Osteoblast (primary cell): ENCODE measurements at regions not wholly inside any gene's neighbourhood (a gene's known extent, or its start where the extent isn't known, plus 50 kb on each side); places are given as distances from the start of the nearest gene placed in this dataset.
A peak's percentile ranks its signal among the peaks of the same experiment; 100 is the strongest.

Source experiments
- DNase-seq: peaks from one replicate; pipeline ENCODE4 v3.0.0; 2011; ENCODE audit warnings: low spot score, mixed read lengths; ENCODE audit not compliant: insufficient read length; ENCODE audit errors: missing footprints
- H2AFZ ChIP-seq: 2 replicates; pipeline ENCODE4 v1.6.0; 2011; ENCODE audit warnings: mild to moderate bottlenecking, low read length
- H3K27ac ChIP-seq: 2 replicates; pipeline ENCODE4 v1.5.1; 2011; ENCODE audit warnings: mild to moderate bottlenecking, low read depth, low read length, moderate library complexity
- H3K27me3 ChIP-seq: 2 replicates; pipeline ENCODE4 v1.6.0; 2012; ENCODE audit warnings: mild to moderate bottlenecking, control low read depth, inconsistent platforms, low read length, moderate library complexity; ENCODE audit not compliant: insufficient read depth
- H3K36me3 ChIP-seq: 2 replicates; pipeline ENCODE4 v1.5.1; 2011; ENCODE audit warnings: mild to moderate bottlenecking, low read length, control low read depth, moderate library complexity; ENCODE audit not compliant: insufficient read depth
- H3K4me1 ChIP-seq: 2 replicates; pipeline ENCODE4 v1.5.1; 2011; ENCODE audit warnings: mild to moderate bottlenecking, low read length, control low read depth, moderate library complexity; ENCODE audit not compliant: insufficient read depth
- H3K4me2 ChIP-seq: 2 replicates; pipeline ENCODE4 v1.6.0; 2011; ENCODE audit warnings: mild to moderate bottlenecking, low read length; ENCODE audit not compliant: insufficient read depth
- H3K4me3 ChIP-seq: fragments of 200-600 bp; sonication (generic); 3 replicates; pipeline ENCODE4 v1.5.1; 2012; ENCODE audit warnings: mild to moderate bottlenecking, low read length, inconsistent platforms; ENCODE audit not compliant: insufficient read depth
- H3K79me2 ChIP-seq: 2 replicates; pipeline ENCODE4 v1.6.0; 2012; ENCODE audit warnings: mild to moderate bottlenecking, low read length, control low read depth, inconsistent platforms; ENCODE audit not compliant: insufficient read depth
- H3K9me3 ChIP-seq: 2 replicates; pipeline ENCODE4 v1.5.1; 2011; ENCODE audit warnings: low read depth, low read length, control low read depth
- H4K20me1 ChIP-seq: 2 replicates; pipeline ENCODE4 v1.6.0; 2012; ENCODE audit warnings: mild to moderate bottlenecking, low read length, control low read depth; ENCODE audit not compliant: insufficient read depth
- CTCF ChIP-seq: IDR thresholded peaks from 2 replicates; pipeline ENCODE4 v1.5.1; 2011; ENCODE audit warnings: mild to moderate bottlenecking, low read depth, low read length, moderate library complexity; ENCODE audit errors: extremely low read depth

- no peak for TF ChIP-seq CTCF
- no peak for DNase-seq
Measured at GRCh38 chr11:26194881-26195280, 137.0 kb upstream of the ANO3 start.

GRCh38 chr11:26198532-26199096 lies 133.3 kb upstream of the ANO3 start:
- Histone ChIP-seq H3K4me2 (no peak overlapping the region), H3K79me2 (no peaks in the 10 kb centered on the region), H3K4me3 (no peak overlapping the region), H3K27me3 (no peaks in the 10 kb centered on the region), H3K4me1 (peaks cover 8% of the 10 kb centered on the region), H2AFZ (no peak overlapping the region), H3K9me3 (no peaks in the 10 kb centered on the region), H3K27ac (no peak overlapping the region), H3K36me3 (no peaks in the 10 kb centered on the region), H4K20me1 (no peaks in the 10 kb centered on the region)
- no peak for DNase-seq
- no peak for TF ChIP-seq CTCF

More at GRCh38 chr11:26194881-26195280, 137.0 kb upstream of the ANO3 start:
- H3K4me3 ChIP-seq = no peak overlapping the region
- peaks cover 8% of the 10 kb centered on the region for H3K4me1 ChIP-seq
- H3K27me3 ChIP-seq = no peaks in the 10 kb centered on the region
- H4K20me1 ChIP-seq = no peaks in the 10 kb centered on the region
- no peak overlapping the region for H2AFZ ChIP-seq
- no peaks in the 10 kb centered on the region for H3K79me2 ChIP-seq
- no peak overlapping the region for H3K4me2 ChIP-seq
- H3K36me3 ChIP-seq = no peaks in the 10 kb centered on the region
- H3K27ac ChIP-seq = no peak overlapping the region
- H3K9me3 ChIP-seq = no peaks in the 10 kb centered on the region

GRCh38 chr11:26199331-26200095 lies 132.4 kb upstream of the ANO3 start:
- TF ChIP-seq CTCF = no peak

GRCh38 chr11:26201411-26201810 lies 130.5 kb upstream of the ANO3 start:
- Histone ChIP-seq H3K79me2 (no peaks in the 10 kb centered on the region), H4K20me1 (no peaks in the 10 kb centered on the region), H3K9me3 (no peaks in the 10 kb centered on the region), H3K27me3 (no peaks in the 10 kb centered on the region), H3K4me3 (no peak overlapping the region), H3K27ac (no peak overlapping the region), H3K36me3 (no peaks in the 10 kb centered on the region), H3K4me1 (peaks cover 8% of the 10 kb centered on the region), H3K4me2 (no peak overlapping the region), H2AFZ (no peak overlapping the region)
- no peak for TF ChIP-seq CTCF
- DNase-seq = no peak

More at GRCh38 chr11:26199331-26200095, 132.4 kb upstream of the ANO3 start:
- H3K27me3 ChIP-seq = no peaks in the 10 kb centered on the region
- peak overlapping the region; percentile 35 for H3K4me2 ChIP-seq
- no peaks in the 10 kb centered on the region for H3K79me2 ChIP-seq
- peaks cover 8% of the 10 kb centered on the region for H3K4me1 ChIP-seq
- no peaks in the 10 kb centered on the region for H3K9me3 ChIP-seq
- no peak for DNase-seq
- no peaks in the 10 kb centered on the region for H4K20me1 ChIP-seq
- H3K4me3 ChIP-seq = no peak overlapping the region
- peak overlapping the region; percentile 77 for H2AFZ ChIP-seq
- no peak overlapping the region for H3K27ac ChIP-seq
- H3K36me3 ChIP-seq = no peaks in the 10 kb centered on the region
